Dermis blood vessel endothelial cell (primary cell): ENCODE measurements at regions not wholly inside any gene's neighbourhood (a gene's known extent, or its start where the extent isn't known, plus 50 kb on each side); places are given as distances from the start of the nearest gene placed in this dataset.
"Not testable (repeated sequence)": the region's sequence is repeated elsewhere in the genome, so short reads cannot be mapped to it uniquely, and the experiment has no call there.

Experiments
- DNase-seq: peaks from one replicate; pipeline ENCODE4 v3.0.0; 2010

- no peak for DNase-seq
Measured at GRCh38 chr1:22196041-22196440, 53.1 kb upstream of the WNT4 start.

- no peak for DNase-seq
Measured at GRCh38 chr1:22196641-22197040, 53.7 kb upstream of the WNT4 start.

- no peak for DNase-seq
Measured at GRCh38 chr1:22197644-22198043, 54.7 kb upstream of the WNT4 start.

GRCh38 chr1:22201023-22201422 lies 58.1 kb upstream of the WNT4 start:
- no peak for DNase-seq

GRCh38 chr1:22203335-22203734 lies 60.4 kb upstream of the WNT4 start:
- no peak for DNase-seq

- no peak for DNase-seq
Measured at GRCh38 chr1:22204057-22204840, 61.4 kb upstream of the WNT4 start.

- DNase-seq, result no peak
Measured at GRCh38 chr1:22204989-22205913, 62.4 kb upstream of the WNT4 start.

GRCh38 chr1:22206551-22207125 lies 63.7 kb upstream of the WNT4 start:
- no peak for DNase-seq

- no peak for DNase-seq
Measured at GRCh38 chr1:22207511-22208267, 64.8 kb upstream of the WNT4 start.

- DNase-seq, result no peak
Measured at GRCh38 chr1:22208268-22208972, 65.5 kb upstream of the WNT4 start.

- DNase-seq, result no peak
Measured at GRCh38 chr1:22208973-22209378, 66.1 kb upstream of the WNT4 start.

GRCh38 chr1:22210176-22210575 lies 67.3 kb upstream of the WNT4 start:
- no peak for DNase-seq

- no peak for DNase-seq
Measured at GRCh38 chr1:22210636-22211035, 67.7 kb upstream of the WNT4 start.

GRCh38 chr1:22211459-22211858 lies 68.6 kb upstream of the WNT4 start:
- DNase-seq, result not testable (repeated sequence)

- DNase-seq, result no peak
Measured at GRCh38 chr1:22212400-22213233, 69.7 kb upstream of the WNT4 start.

- no peak for DNase-seq
Measured at GRCh38 chr1:22216210-22216883, 73.5 kb upstream of the WNT4 start.

GRCh38 chr1:22216966-22217365 lies 74.1 kb upstream of the WNT4 start:
- no peak for DNase-seq

GRCh38 chr1:22217811-22218460 lies 75.0 kb upstream of the WNT4 start:
- DNase-seq, result no peak

GRCh38 chr1:22218618-22219250 lies 75.8 kb upstream of the WNT4 start:
- DNase-seq, result no peak
